DOHH2 (cell line): ENCODE measurements at regions not wholly inside any gene's neighbourhood (a gene's known extent, or its start where the extent isn't known, plus 50 kb on each side); places are given as distances from the start of the nearest gene placed in this dataset.

ENCODE experiments used
- CTCF ChIP-seq: fragments of 200-600 bp; sonication (generic); IDR thresholded peaks from one replicate; pipeline ENCODE4 v1.5.1; 2014; ENCODE audit warnings: antibody characterized with exemption, mild to moderate bottlenecking, low read depth, low read length; ENCODE audit not compliant: poor library complexity, severe bottlenecking
- EZH2phosphoT487 ChIP-seq: fragments of 200-600 bp; sonication (generic); IDR thresholded peaks from 2 replicates; pipeline ENCODE4 v1.6.1; 2017; ENCODE audit warnings: borderline replicate concordance, mild to moderate bottlenecking, antibody characterized with exemption, low read length, moderate library complexity, mixed read lengths

- TF ChIP-seq CTCF (no peak), EZH2phosphoT487 (no peak)
Measured at GRCh38 chr15:31452595-31453557, 126.2 kb downstream of the KLF13 start.
